ENCODE measurements at regions not wholly inside any gene's neighbourhood (a gene's known extent, or its start where the extent isn't known, plus 50 kb on each side); places are given as distances from the start of the nearest gene placed in this dataset.
"Not testable (repeated sequence)": the region's sequence is repeated elsewhere in the genome, so short reads cannot be mapped to it uniquely, and the experiment has no call there.

GRCh38 chr2:8424997-8425900 lies 256.6 kb upstream of the ID2 start:
- peak; percentile 28 to 34 for DNase-seq

GRCh38 chr2:8426550-8426949 lies 255.3 kb upstream of the ID2 start:
- DNase-seq: no peak

GRCh38 chr2:8427211-8427610 lies 254.6 kb upstream of the ID2 start:
- DNase-seq: no peak

DNA sequence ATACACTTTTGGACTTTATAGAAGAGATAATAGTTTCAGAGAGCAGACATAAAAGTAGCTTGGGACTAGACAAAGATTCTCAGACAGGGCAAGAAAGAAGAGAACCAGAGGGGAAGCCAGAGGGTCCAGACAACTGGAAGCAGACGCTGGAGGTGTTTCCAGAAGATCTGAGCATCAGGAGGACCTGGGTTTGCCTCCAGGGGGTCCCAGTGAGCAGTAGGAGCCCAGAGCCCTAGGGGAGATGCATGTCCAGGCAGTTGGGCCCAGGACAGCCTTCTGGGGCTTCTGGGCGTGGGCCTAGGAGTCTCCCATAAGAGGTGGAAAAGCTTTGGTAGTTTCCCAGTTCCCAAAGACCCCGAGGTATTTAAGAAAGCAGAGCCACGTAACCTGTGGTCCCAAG lies 251.2 kb upstream of the ID2 start:
- no peak for DNase-seq

DNA sequence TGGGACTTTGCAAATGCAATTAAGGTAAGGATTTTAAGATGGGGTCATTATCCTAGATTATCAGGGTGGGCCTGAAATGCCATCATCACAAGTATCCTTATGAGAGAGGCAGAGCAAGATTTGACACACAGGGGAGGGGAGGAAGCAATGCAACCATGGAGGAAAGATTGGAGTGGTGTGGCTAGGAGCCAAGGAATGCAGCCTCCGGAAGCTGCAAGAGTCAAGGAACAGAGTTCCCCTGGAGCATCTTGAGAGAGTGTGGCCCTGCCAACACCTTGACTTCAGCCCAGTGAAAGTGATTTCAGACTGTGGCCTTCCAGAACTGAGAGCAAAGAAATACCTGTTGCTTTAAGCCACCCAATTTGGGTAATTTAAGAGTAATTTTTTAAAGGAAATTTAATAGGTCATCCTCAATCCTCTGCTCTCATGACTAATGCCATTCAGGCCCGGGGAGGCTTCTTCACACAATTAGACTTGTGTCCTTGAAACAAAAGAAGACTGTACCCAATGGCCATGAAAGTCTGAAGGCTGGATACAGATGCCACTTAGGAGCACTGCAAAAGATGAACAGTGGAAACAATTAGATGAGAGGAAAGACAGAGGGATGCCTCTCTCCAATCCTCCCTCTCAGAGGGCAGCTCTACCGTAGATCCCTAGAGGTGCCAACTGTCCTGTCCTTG lies 250.3 kb upstream of the ID2 start:
- no peak for DNase-seq

DNA sequence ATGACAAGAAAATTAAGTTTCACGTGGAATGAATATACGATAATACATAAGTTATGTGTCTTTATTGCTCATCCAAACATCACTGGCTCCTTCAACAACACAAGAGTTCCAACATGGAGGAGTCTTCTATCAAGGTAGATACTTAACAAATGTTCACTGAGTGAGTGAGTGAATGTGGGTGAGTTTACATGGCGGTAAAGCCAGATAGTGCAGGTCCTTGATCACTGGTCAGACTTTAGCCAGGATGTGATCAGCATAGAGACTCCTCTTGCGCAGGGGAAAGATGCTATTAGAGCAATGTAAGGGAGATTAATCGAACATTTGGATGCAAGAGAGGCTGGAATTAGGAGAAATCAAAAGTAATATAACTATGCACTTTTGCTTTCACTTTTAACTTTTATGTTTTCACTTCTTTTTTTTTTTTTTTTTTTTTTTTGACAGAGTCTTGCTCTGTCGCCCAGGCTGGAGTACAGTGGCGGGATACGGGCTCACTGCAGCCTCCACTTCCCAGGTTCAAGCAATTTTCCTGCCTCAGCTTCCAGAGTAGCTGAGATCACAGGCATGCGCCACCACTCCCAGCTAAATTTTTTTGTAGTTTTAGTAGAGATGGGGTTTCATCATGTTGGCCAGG lies 249.0 kb upstream of the ID2 start:
- DNase-seq: peak in 1 of 2 donors; percentile 26

GRCh38 chr2:8433390-8433789 lies 248.5 kb upstream of the ID2 start:
- no peak for DNase-seq

DNA sequence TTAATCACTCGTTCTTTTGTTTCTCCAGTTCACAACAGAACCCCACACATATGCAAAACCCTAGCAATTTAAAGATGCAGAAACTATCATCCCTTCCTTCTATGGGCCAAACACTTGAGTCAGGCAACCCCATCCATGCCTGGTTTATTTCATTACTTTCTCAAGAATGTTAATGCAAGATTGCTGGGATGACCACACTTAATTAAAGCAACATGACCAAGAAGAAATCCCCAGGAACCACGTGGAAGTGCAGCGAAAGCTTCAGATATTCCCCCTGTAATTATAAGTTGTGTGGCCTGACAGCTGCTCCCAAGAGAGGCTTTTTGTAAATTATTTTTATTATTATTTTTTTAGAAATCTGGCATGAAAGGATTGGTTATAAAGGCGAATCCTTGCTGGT lies 246.2 kb upstream of the ID2 start:
- DNase-seq: no peak

DNA sequence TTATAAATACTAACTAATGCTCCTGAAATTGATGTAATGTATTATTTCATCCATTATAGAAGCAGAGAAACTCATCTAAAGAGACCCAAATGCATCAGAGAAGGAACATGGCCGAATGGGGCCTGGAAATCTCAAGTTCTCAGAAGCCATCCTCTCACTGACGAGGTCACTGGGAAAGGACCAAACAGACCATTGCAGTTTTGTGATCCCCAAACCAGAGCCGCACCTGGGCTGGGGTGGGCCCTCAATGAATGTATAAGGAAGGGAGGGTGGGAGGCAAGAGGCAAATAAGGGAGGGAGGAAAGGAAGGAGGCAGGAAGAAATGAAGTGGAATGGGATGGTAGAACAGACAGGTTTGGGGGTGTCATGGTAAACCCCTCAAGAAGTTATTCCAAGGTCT lies 245.3 kb upstream of the ID2 start:
- DNase-seq: no peak

- DNase-seq: no peak
These were observed 244.5 kb upstream of the ID2 start for GRCh38 chr2:8437228-8437948.

DNA sequence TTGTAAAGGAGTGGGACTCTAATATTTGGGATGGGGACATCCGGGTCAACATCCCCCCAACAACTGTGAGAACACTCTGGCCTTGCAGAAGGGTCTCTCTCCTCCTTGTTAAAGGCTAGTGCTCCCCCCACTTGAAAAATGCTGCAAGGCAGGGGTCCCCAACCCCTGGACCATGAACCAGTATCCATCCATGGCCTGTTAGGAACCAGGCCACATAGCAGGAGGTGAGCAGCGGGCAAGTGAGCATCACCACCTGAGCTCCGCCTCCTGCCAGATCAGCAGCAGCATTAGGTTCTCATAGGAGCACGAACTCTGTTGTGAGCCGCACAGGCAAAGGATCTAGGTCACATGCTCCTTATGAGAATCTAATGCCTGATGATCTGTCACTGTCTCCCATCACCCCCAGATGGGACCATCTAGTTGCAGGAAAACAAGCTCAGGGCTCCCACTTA lies 243.9 kb upstream of the ID2 start:
- no peak for DNase-seq

DNA sequence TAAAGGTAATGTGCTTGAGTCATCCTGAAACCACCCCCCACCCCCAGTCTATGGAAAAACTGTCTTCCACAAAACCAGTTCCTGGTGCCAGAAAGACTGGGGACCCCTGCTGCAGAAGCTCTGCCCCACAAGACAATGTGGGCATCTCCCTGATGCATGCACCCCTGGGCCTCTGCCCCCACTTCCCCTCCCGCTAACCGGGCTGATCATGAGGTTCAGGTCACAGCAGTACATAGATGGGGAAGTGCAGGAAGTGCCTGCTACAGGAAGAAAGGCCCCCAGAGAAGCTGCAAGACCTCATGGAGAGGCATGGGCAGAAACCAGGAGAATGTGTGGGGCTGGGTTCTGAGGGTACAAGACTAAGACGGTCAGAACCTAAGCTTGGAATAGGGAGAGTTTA lies 243.4 kb upstream of the ID2 start:
- peak; percentile 12 to 17 for DNase-seq

DNA sequence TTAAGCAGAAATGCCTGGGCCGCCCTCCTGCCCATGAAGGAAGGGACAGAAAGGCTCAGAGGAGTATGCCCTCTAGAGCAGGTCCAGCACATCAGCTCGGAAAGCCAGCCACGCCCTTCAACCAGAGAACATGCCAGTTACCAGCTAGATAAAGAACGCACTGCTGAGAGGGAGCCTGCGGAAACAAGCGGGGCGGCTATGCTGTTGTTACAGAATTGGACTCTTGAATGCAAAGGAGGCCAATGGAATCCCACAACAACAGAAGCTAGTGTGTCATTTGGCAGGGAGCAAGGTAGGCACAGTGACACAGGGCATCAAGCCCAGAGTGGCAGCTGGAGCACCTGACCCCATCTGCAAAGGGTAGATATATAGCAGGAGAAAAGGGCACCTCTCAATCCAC lies 242.9 kb upstream of the ID2 start:
- DNase-seq: no peak

DNA sequence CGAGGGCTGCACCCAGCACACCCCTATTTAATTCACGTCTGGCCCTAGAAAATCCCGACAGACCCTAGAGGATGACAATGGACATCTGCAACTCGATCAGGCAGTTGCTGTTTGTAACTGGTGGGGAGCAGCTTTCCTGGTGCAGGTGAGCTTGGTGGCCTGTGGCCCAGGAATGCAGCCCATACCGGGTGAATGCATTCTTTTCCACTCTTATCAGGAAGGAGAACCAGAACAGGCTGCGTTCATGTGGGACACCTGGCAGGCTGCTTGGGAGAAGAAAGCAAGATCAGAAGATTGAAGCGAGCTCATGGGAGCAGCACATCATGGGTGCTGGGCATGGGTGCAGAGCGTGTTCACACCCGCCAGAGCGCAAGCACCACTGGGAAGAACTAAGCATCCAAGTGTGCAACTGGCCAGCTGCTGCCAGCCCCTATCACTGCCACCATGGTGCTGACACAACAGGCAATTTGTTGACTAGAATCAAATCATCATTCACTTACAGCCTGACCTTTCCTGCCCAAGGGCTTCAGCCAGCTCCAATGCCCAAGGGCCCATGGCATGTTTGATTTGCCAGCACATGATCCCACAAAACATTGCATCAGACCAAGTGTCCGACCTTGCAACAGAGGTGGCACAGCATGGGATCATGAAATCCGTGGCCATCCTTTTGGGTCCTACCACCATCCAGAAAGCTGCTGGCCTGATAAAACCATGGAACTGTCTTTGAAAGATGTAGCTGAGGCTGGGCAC lies 241.7 kb upstream of the ID2 start:
- no peak for DNase-seq

GRCh38 chr2:8441371-8441770 lies 240.5 kb upstream of the ID2 start:
- no peak for DNase-seq

GRCh38 chr2:8441986-8442385 lies 239.9 kb upstream of the ID2 start:
- no peak for DNase-seq

DNA sequence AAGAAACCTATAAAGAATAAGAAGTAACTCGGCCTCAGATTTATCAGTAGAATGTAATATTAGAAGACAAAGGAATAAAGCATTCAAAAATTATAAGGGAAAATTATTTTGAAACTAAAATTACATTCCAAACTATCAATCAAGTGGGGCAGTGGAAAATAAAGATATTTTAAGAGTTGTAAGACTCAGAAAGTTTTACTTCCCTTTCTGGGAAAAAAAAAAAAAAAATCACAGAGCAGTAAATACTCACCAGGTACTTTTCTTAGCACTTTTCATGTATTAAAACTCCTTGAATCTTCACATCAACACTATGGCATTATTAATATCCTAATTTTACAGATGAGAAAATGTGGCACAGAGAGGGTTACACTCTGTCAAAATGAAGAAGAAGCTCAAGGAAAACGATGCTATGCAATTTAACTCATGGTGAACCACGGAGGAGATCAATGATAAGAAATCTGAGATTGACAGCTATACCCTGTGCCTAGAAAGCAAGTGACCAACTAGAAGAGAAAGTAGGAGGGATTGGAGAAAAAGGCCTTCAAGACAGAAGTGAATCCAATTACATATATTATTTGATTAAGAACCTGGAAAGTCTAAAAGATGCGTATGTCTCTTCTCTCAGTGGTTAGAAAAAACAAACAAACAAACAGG lies 238.9 kb upstream of the ID2 start:
- DNase-seq: no peak

DNA sequence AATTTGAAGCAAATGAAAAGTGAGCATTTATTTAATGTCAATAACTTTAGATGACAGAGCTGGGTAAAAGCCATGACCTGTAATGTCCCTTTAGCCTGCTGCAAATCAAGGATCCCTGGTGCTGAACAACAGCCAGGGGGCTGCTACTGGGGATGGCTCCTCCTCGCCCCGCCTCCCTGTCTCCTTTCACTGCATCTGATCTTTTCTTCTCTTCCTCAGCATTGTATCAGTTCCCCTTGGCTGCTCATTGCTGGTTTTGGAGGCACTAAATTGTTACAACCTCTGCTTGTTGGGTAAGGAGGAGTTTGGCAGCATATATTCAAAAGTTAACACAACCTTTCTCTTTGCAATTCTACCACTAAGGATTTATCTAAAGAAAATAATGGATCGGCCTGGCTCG lies 236.3 kb upstream of the ID2 start:
- DNase-seq: no peak

DNA sequence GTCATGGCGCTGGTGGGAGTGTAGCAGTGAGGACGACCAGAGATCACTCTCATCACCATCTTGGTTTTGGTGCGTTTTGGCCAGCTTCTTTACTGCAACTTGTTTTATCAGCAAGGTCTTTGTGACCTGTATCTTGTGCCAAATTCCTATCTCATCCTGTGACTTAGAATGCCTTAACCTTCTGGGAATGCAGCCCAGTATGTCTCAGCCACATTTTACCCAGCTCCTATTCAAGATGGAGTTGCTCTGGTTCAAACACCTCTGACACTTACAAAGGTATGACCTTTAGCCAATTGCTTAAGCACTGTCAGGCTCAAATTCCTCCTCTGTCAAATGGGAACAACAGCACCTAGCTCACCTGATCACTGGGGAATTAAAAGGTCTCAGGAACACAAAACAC lies 235.1 kb upstream of the ID2 start:
- not testable (repeated sequence) for DNase-seq

DNA sequence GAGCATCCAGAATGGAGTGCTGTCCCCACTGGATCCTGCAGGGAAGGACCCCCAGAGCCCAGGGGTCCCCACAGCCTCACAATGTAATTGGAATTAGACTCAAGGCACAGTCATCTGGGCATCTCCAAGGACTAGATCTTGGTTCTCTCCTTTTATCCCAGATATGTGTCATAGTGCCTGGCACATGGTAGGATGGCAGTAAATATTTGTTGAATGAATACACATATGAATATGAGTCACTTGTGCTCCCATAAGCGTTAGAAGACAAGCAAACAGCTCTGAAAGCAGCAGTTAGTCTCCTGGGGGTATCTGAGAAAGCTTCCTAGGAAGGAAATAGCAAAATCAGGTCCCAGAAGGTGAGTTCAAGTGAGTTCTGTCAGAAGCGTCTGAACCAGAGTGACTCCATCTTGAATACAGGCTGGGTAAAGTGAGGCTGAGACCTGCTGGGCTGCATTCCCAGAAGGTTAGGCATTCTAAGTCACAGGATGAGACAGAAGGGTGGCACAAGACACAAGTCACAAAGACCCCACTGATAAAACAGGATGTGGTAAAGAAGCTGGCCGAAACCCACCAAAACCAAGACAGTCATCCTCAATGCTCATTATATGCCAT lies 234.1 kb upstream of the ID2 start:
- DNase-seq: no peak

GRCh38 chr2:8448824-8449556 lies 232.9 kb upstream of the ID2 start:
- no peak for DNase-seq
